DND-41 (cell line): ENCODE measurements at regions not wholly inside any gene's neighbourhood (a gene's known extent, or its start where the extent isn't known, plus 50 kb on each side); places are given as distances from the start of the nearest gene placed in this dataset.

Experiments used
- EZH2 ChIP-seq: IDR thresholded peaks from 3 replicates; pipeline ENCODE4 v1.6.1; 2012; ENCODE audit warnings: borderline replicate concordance, low read depth, mild to moderate bottlenecking, moderate library complexity, low read length, inconsistent platforms; ENCODE audit not compliant: severe bottlenecking
- TF ChIP-seq, protein P1 (sequence below): IDR thresholded peaks from 2 replicates; pipeline ENCODE4 v1.5.1; 2012; ENCODE audit warnings: borderline replicate concordance, low read length, moderate library complexity, mild to moderate bottlenecking; ENCODE audit not compliant: poor library complexity, severe bottlenecking; ENCODE audit errors: extremely low read depth

DNA sequence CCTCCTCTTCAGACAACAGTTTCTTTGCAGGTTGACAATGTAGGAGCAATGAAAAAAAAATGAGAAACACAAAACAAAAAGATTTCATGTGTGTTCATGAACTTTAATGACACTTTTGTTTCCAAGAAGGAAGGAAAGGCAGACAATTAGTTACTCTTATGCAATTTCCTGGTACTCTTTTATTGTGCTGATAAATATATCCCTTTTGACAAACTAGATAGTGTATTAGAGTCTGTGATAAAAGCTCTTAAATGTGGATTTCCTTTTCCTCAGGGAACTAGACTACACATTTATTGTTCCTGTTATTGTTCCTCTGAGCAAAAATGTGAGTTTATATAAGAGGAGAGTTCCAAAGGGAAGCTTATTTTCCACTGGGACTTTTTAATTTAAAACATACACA lies 188.7 kb upstream of the NRXN1 start:
- TF ChIP-seq EZH2, result no peak
- TF ChIP-seq, protein P1, sequence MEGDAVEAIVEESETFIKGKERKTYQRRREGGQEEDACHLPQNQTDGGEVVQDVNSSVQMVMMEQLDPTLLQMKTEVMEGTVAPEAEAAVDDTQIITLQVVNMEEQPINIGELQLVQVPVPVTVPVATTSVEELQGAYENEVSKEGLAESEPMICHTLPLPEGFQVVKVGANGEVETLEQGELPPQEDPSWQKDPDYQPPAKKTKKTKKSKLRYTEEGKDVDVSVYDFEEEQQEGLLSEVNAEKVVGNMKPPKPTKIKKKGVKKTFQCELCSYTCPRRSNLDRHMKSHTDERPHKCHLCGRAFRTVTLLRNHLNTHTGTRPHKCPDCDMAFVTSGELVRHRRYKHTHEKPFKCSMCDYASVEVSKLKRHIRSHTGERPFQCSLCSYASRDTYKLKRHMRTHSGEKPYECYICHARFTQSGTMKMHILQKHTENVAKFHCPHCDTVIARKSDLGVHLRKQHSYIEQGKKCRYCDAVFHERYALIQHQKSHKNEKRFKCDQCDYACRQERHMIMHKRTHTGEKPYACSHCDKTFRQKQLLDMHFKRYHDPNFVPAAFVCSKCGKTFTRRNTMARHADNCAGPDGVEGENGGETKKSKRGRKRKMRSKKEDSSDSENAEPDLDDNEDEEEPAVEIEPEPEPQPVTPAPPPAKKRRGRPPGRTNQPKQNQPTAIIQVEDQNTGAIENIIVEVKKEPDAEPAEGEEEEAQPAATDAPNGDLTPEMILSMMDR, result no peak
